ENCODE measurements at regions not wholly inside any gene's neighbourhood (a gene's known extent, or its start where the extent isn't known, plus 50 kb on each side); places are given as distances from the start of the nearest gene placed in this dataset.

GRCh38 chr17:36741019-36741902 lies 139.9 kb downstream of the MRM1 start:
- Mint-ChIP-seq H3K36me3 (ENCODE audit: low read depth, unreplicated experiment) (peaks cover 2% of the 10 kb centered on the region), H3K4me1 (ENCODE audit: low read depth, unreplicated experiment) (no peaks in the 10 kb centered on the region)
- H3K9ac ChIP-seq (ENCODE audit: low read length) = no peak overlapping the region

GRCh38 chr17:36742267-36743000 lies 141.1 kb downstream of the MRM1 start:
- Histone ChIP-seq H3K4me2 (ENCODE audit: low read length) (no peak overlapping the region), H3K27ac (ENCODE audit: low read depth, low read length) (no peak overlapping the region), H3K27me3 (ENCODE audit: insufficient read depth, low read length) (peaks cover 6% of the 10 kb centered on the region), H4K20me1 (ENCODE audit: insufficient read depth, low read length) (no peaks in the 10 kb centered on the region), H3K4me1 (ENCODE audit: insufficient read depth, low read length) (no peaks in the 10 kb centered on the region), H3K4me3 (ENCODE audit: insufficient read depth, low read depth, low read length) (no peak overlapping the region), H3K36me3 (ENCODE audit: insufficient read depth, low read length) (no peaks in the 10 kb centered on the region), H3K9me3 (ENCODE audit: insufficient read depth, low read depth, low read length) (no peaks in the 10 kb centered on the region), H3K79me2 (ENCODE audit: insufficient read depth, low read length) (no peaks in the 10 kb centered on the region), H2AFZ (ENCODE audit: low read depth, low read length) (no peak overlapping the region), H3K9ac (ENCODE audit: low read length) (no peak overlapping the region)
- no peak for DNase-seq (ENCODE audit: low read depth)
- H3K4me1 Mint-ChIP-seq (ENCODE audit: low read depth, unreplicated experiment) = no peaks in the 10 kb centered on the region
- H3K27ac Mint-ChIP-seq (ENCODE audit: unreplicated experiment) = no peak overlapping the region
- peaks cover 64% of the 10 kb centered on the region for H3K27me3 Mint-ChIP-seq (ENCODE audit: low read depth, unreplicated experiment)
- TF ChIP-seq CTCF (IDR thresholded peaks at IDR 0.05; ENCODE audit: insufficient read depth, low read depth, low read length) (no peak), EZH2 (IDR thresholded peaks at IDR 0.05; ENCODE audit: insufficient read depth, low read length) (no peak)
- no peak for FAIRE-seq
- no peak overlapping the region for H3K4me3 Mint-ChIP-seq (ENCODE audit: unreplicated experiment)
- peaks cover 2% of the 10 kb centered on the region for H3K36me3 Mint-ChIP-seq (ENCODE audit: low read depth, unreplicated experiment)
- H3K9me3 Mint-ChIP-seq (ENCODE audit: unreplicated experiment) = peaks cover 7% of the 10 kb centered on the region

More at GRCh38 chr17:36741019-36741902, 139.9 kb downstream of the MRM1 start:
- no peaks in the 10 kb centered on the region for H4K20me1 ChIP-seq (ENCODE audit: insufficient read depth, low read length)
- Mint-ChIP-seq H3K27ac (ENCODE audit: unreplicated experiment) (no peak overlapping the region), H3K27me3 (ENCODE audit: low read depth, unreplicated experiment) (peaks cover 61% of the 10 kb centered on the region), H3K9me3 (ENCODE audit: unreplicated experiment) (peaks cover 7% of the 10 kb centered on the region), H3K4me3 (ENCODE audit: unreplicated experiment) (no peak overlapping the region)
- no peak overlapping the region for H3K4me3 ChIP-seq (ENCODE audit: insufficient read depth, low read depth, low read length)
- H3K27ac ChIP-seq (ENCODE audit: low read depth, low read length) = no peak overlapping the region
- H3K9me3 ChIP-seq (ENCODE audit: insufficient read depth, low read depth, low read length) = no peaks in the 10 kb centered on the region
- H2AFZ ChIP-seq (ENCODE audit: low read depth, low read length) = no peak overlapping the region
- no peak overlapping the region for H3K4me2 ChIP-seq (ENCODE audit: low read length)
- DNase-seq (ENCODE audit: low read depth) (no peak), FAIRE-seq (no peak)
- no peaks in the 10 kb centered on the region for H3K79me2 ChIP-seq (ENCODE audit: insufficient read depth, low read length)
- H3K36me3 ChIP-seq (ENCODE audit: insufficient read depth, low read length) = no peaks in the 10 kb centered on the region
- TF ChIP-seq CTCF (IDR thresholded peaks at IDR 0.05; ENCODE audit: insufficient read depth, low read depth, low read length) = no peak
- no peak for TF ChIP-seq EZH2 (IDR thresholded peaks at IDR 0.05; ENCODE audit: insufficient read depth, low read length)
- no peaks in the 10 kb centered on the region for H3K4me1 ChIP-seq (ENCODE audit: insufficient read depth, low read length)
- H3K27me3 ChIP-seq (ENCODE audit: insufficient read depth, low read length) = peaks cover 4% of the 10 kb centered on the region
